H9 (cell line): ENCODE measurements at regions not wholly inside any gene's neighbourhood (a gene's known extent, or its start where the extent isn't known, plus 50 kb on each side); places are given as distances from the start of the nearest gene placed in this dataset.
A peak's percentile ranks its signal among the peaks of the same experiment; 100 is the strongest.

Experiments used
- DNase-seq: peaks from one replicate; pipeline ENCODE4 v3.0.0-alpha.2; 2017
- H2AFZ ChIP-seq: one replicate; pipeline ENCODE4 v1.6.1; 2013; ENCODE audit warnings: mild to moderate bottlenecking, low read length, control low read depth, moderate library complexity
- H2AK5ac ChIP-seq: 2 replicates; pipeline ENCODE4 v1.6.1; 2013; ENCODE audit warnings: low read length, control low read depth, mixed read lengths; ENCODE audit not compliant: insufficient read length
- H2BK120ac ChIP-seq: one replicate; pipeline ENCODE4 v1.6.1; 2013; ENCODE audit warnings: low read depth, mild to moderate bottlenecking, low read length, control low read depth, inconsistent platforms; ENCODE audit not compliant: poor library complexity, severe bottlenecking
- H2BK12ac ChIP-seq: 2 replicates; pipeline ENCODE4 v1.6.1; 2013; ENCODE audit warnings: low read length, control low read depth, mixed read lengths, low read depth; ENCODE audit not compliant: insufficient read length
- H2BK15ac ChIP-seq: 2 replicates; pipeline ENCODE4 v1.6.1; 2013; ENCODE audit warnings: low read depth, low read length, control low read depth
- H2BK20ac ChIP-seq: one replicate; pipeline ENCODE4 v1.6.1; 2013; ENCODE audit warnings: low read depth, mild to moderate bottlenecking, low read length, control low read depth, inconsistent platforms; ENCODE audit not compliant: poor library complexity, severe bottlenecking
- H2BK5ac ChIP-seq: 2 replicates; pipeline ENCODE4 v1.6.1; 2013; ENCODE audit warnings: low read length, control low read depth, mixed read lengths; ENCODE audit not compliant: insufficient read length
- H3K14ac ChIP-seq: 2 replicates; pipeline ENCODE4 v1.6.1; 2013; ENCODE audit warnings: low read length, control low read depth; ENCODE audit not compliant: insufficient read depth
- H3K18ac ChIP-seq: 2 replicates; pipeline ENCODE4 v1.6.1; 2013; ENCODE audit warnings: low read depth, mild to moderate bottlenecking, mixed read lengths, low read length, control low read depth; ENCODE audit not compliant: insufficient read length
- H3K23ac ChIP-seq: 2 replicates; pipeline ENCODE4 v1.6.1; 2013; ENCODE audit warnings: low read length, control low read depth, mixed read lengths, low read depth; ENCODE audit not compliant: insufficient read length
- H3K23me2 ChIP-seq: 2 replicates; pipeline ENCODE4 v1.6.1; 2013; ENCODE audit warnings: low read depth, mild to moderate bottlenecking, mixed read lengths, low read length, control low read depth; ENCODE audit not compliant: insufficient read length, poor library complexity, severe bottlenecking
- H3K27ac ChIP-seq: 2 replicates; pipeline ENCODE4 v1.5.1; 2013; ENCODE audit warnings: low read length, control low read depth, mixed read lengths, low read depth; ENCODE audit not compliant: insufficient read length
- H3K27me3 ChIP-seq: 2 replicates; pipeline ENCODE4 v1.6.1; 2013; ENCODE audit warnings: low read length, control low read depth, inconsistent platforms; ENCODE audit not compliant: insufficient read depth
- H3K4ac ChIP-seq: 2 replicates; pipeline ENCODE4 v1.6.1; 2013; ENCODE audit warnings: low read depth, mild to moderate bottlenecking, control low read depth, inconsistent platforms, low read length, moderate library complexity
- H3K4me1 ChIP-seq: 2 replicates; pipeline ENCODE4 v1.6.1; 2013; ENCODE audit warnings: low read length, control low read depth, inconsistent platforms; ENCODE audit not compliant: insufficient read depth
- H3K4me2 ChIP-seq: 2 replicates; pipeline ENCODE4 v1.6.1; 2013; ENCODE audit warnings: low read length, control low read depth, mixed read lengths; ENCODE audit not compliant: insufficient read length, insufficient read depth
- H3K56ac ChIP-seq: 2 replicates; pipeline ENCODE4 v1.6.1; 2013; ENCODE audit warnings: low read depth, mild to moderate bottlenecking, mixed read lengths, low read length, control low read depth; ENCODE audit not compliant: insufficient read length
- H3K79me1 ChIP-seq: 2 replicates; pipeline ENCODE4 v1.6.1; 2013; ENCODE audit warnings: low read depth, mild to moderate bottlenecking, moderate library complexity, low read length, control low read depth, inconsistent platforms; ENCODE audit not compliant: insufficient read depth, poor library complexity, severe bottlenecking
- H3K79me2 ChIP-seq: 2 replicates; pipeline ENCODE4 v1.6.1; 2013; ENCODE audit warnings: low read length, control low read depth, inconsistent platforms; ENCODE audit not compliant: insufficient read depth
- H3K9ac ChIP-seq: 2 replicates; pipeline ENCODE4 v1.6.1; 2013; ENCODE audit warnings: low read length, control low read depth, mixed read lengths; ENCODE audit not compliant: insufficient read length; ENCODE audit errors: extremely low read depth
- H3K9me3 ChIP-seq: one replicate; pipeline ENCODE4 v1.6.1; 2013; ENCODE audit warnings: low read depth, low read length, inconsistent platforms; ENCODE audit not compliant: control insufficient read depth
- H3T11ph ChIP-seq: one replicate; pipeline ENCODE4 v1.6.1; 2013; ENCODE audit warnings: mild to moderate bottlenecking, low read length, control low read depth, inconsistent platforms
- H4K20me1 ChIP-seq: one replicate; pipeline ENCODE4 v1.6.1; 2013; ENCODE audit not compliant: control insufficient read depth, insufficient read length, insufficient read depth
- H4K5ac ChIP-seq: 2 replicates; pipeline ENCODE4 v1.6.1; 2013; ENCODE audit warnings: low read depth, mild to moderate bottlenecking, mixed read lengths, low read length, control low read depth; ENCODE audit not compliant: insufficient read length
- H4K8ac ChIP-seq: replicated peaks from 2 replicates; pipeline ENCODE4 v1.6.1; 2013; ENCODE audit warnings: low read length, control low read depth, mixed read lengths, low read depth; ENCODE audit not compliant: insufficient read length
- H4K91ac ChIP-seq: 2 replicates; pipeline ENCODE4 v1.6.1; 2013; ENCODE audit warnings: low read depth, mild to moderate bottlenecking, moderate library complexity, mixed read lengths, low read length, control low read depth; ENCODE audit not compliant: insufficient read length
- H3K27ac Mint-ChIP-seq, 3 experiments: 2 replicates in 2 of 3; 3 replicates in 1 of 3; pipeline ENCODE4 v1.8.0; 2020 to 2021; ENCODE audit warnings: mixed read lengths in 3 of 3, mild to moderate bottlenecking in 1 of 3, moderate library complexity in 1 of 3
- H3K27me3 Mint-ChIP-seq: 2 replicates; pipeline ENCODE4 v1.8.0; 2021; ENCODE audit warnings: low read depth, mild to moderate bottlenecking, moderate library complexity, mixed read lengths
- H3K36me3 Mint-ChIP-seq, 3 experiments: 2 replicates in 2 of 3; 3 replicates in 1 of 3; pipeline ENCODE4 v1.8.0; 2020 to 2021; ENCODE audit warnings: low read depth in 3 of 3, mixed read lengths in 3 of 3; ENCODE audit not compliant: insufficient read depth in 1 of 3
- H3K4me1 Mint-ChIP-seq, 2 experiments: 2 replicates each; pipeline ENCODE4 v1.8.0; 2020; ENCODE audit warnings: mixed read lengths in 2 of 2
- H3K4me3 Mint-ChIP-seq, 2 experiments: 2 replicates in 1 of 2; 3 replicates in 1 of 2; pipeline ENCODE4 v1.8.0; 2020 to 2021; ENCODE audit warnings: mild to moderate bottlenecking in 2 of 2, mixed read lengths in 2 of 2, moderate library complexity in 1 of 2
- H3K9me3 Mint-ChIP-seq, 2 experiments: 2 replicates in 1 of 2; 3 replicates in 1 of 2; pipeline ENCODE4 v1.8.0; 2020; ENCODE audit warnings: mild to moderate bottlenecking in 2 of 2, mixed read lengths in 2 of 2, moderate library complexity in 1 of 2
- WGBS: extraction: QIAGEN DNeasy Blood & Tissue Kit; methylation state at CpG from one replicate; pipeline ENCODE4 v1.1.7; 2013; ENCODE audit warnings: missing lambda C conversion rate, low lambda C conversion rate, mixed read lengths; ENCODE audit not compliant: insufficient read length; ENCODE audit errors: extremely low coverage; 5-methylcytosine and 5-hydroxymethylcytosine counted together
- TF ChIP-seq, protein P1 (sequence below): fragments of 200-600 bp; sonication (generic); conservative IDR thresholded peaks from 3 replicates; pipeline ENCODE4 v1.8.0; 2021; ENCODE audit warnings: antibody characterized with exemption, mild to moderate bottlenecking

DNA sequence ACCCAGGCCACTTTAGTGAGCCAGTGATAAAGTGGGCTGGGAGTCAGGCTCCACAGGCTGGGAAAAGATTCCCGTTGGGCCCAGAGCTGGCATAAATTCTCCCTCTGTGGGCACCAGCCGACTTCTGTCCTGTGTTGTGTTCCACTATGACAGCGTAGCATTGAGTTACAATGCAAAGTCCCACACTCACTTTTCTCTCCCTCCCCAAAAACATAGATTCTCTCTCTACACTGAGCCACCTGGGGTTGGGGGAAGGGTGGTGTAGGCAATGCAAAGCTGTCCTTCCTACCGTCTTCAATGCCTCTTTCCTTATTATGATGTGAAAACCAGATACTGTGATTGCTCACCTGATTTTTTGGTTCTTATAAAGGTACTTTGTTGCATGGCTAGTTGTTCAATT, 566.2 kb downstream of the RAPGEF2 start:
- H2BK5ac ChIP-seq, result no peak overlapping the region
- H4K8ac ChIP-seq, result no peak overlapping the region
- no peak overlapping the region for H3K23ac ChIP-seq
- TF ChIP-seq, protein P1, sequence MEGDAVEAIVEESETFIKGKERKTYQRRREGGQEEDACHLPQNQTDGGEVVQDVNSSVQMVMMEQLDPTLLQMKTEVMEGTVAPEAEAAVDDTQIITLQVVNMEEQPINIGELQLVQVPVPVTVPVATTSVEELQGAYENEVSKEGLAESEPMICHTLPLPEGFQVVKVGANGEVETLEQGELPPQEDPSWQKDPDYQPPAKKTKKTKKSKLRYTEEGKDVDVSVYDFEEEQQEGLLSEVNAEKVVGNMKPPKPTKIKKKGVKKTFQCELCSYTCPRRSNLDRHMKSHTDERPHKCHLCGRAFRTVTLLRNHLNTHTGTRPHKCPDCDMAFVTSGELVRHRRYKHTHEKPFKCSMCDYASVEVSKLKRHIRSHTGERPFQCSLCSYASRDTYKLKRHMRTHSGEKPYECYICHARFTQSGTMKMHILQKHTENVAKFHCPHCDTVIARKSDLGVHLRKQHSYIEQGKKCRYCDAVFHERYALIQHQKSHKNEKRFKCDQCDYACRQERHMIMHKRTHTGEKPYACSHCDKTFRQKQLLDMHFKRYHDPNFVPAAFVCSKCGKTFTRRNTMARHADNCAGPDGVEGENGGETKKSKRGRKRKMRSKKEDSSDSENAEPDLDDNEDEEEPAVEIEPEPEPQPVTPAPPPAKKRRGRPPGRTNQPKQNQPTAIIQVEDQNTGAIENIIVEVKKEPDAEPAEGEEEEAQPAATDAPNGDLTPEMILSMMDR, result no peak
- Mint-ChIP-seq H3K27ac (peak overlapping the region in 1 of 3 experiments; percentile 62; a peak in 1 of 7 replicates), H3K4me3 (no peak overlapping the region), H3K36me3 (no peaks in the 10 kb centered on the region; a peak in 2 of 7 replicates), H3K9me3 (peaks cover 0 to 6% of the 10 kb centered on the region in 2 experiments; a peak in 3 of 5 replicates), H3K4me1 (peaks cover 8 to 12% of the 10 kb centered on the region in 2 experiments), H3K27me3 (no peaks in the 10 kb centered on the region)
- no peak overlapping the region for H2AK5ac ChIP-seq
- H2BK20ac ChIP-seq, result no peak overlapping the region
- no peak overlapping the region for H4K5ac ChIP-seq
- H2BK120ac ChIP-seq, result no peak overlapping the region
- no peaks in the 10 kb centered on the region for H3K79me2 ChIP-seq
- H3K27me3 ChIP-seq, result no peaks in the 10 kb centered on the region
- H3K27ac ChIP-seq, result no peak overlapping the region
- H4K91ac ChIP-seq, result no peak overlapping the region
- no peak overlapping the region for H3K4me2 ChIP-seq
- no peaks in the 10 kb centered on the region for H3K23me2 ChIP-seq
- no peak overlapping the region for H3K4ac ChIP-seq
- no peak overlapping the region for H2AFZ ChIP-seq
- no peak overlapping the region for H3T11ph ChIP-seq
- H3K14ac ChIP-seq, result no peak overlapping the region
- no peaks in the 10 kb centered on the region for H3K9me3 ChIP-seq
- H4K20me1 ChIP-seq, result no peaks in the 10 kb centered on the region
- H3K79me1 ChIP-seq, result no peaks in the 10 kb centered on the region
- no peak overlapping the region for H3K18ac ChIP-seq
- no peak for DNase-seq
- no CpG with 5 or more reads among the region's 4 CpGs for WGBS
- H2BK15ac ChIP-seq, result no peak overlapping the region
- no peak overlapping the region for H2BK12ac ChIP-seq
- H3K9ac ChIP-seq, result no peak overlapping the region
- no peaks in the 10 kb centered on the region for H3K4me1 ChIP-seq
- H3K56ac ChIP-seq, result no peak overlapping the region
